ENCODE measurements at regions not wholly inside any gene's neighbourhood (a gene's known extent, or its start where the extent isn't known, plus 50 kb on each side); places are given as distances from the start of the nearest gene placed in this dataset.

- WGBS (ENCODE audit: low lambda C conversion rate): 24% methylated on average over 3 of the region's 3 CpGs
- POLR2A ChIA-PET: no interaction called here
These were observed 274.4 kb downstream of the HTR7 start for GRCh38 chr10:90583416-90583815.

More at GRCh38 chr10:90583416-90583815, 274.4 kb downstream of the HTR7 start:
- Histone ChIP-seq H3K27ac (ENCODE audit: extremely low read length, insufficient read depth, low read length) (no peak overlapping the region), H3K27me3 (ENCODE audit: control insufficient read depth in 1 of 2, insufficient read depth in 2 of 2, low read length in 2 of 2) (no peaks in the 10 kb centered on the region), H3K9me3 (ENCODE audit: low read length) (no peaks in the 10 kb centered on the region), H4K20me1 (ENCODE audit: insufficient read depth, low read length) (no peaks in the 10 kb centered on the region), H3K4me1 (ENCODE audit: insufficient read depth, low read length) (no peaks in the 10 kb centered on the region), H3K9ac (ENCODE audit: insufficient read depth, low read depth, low read length) (no peak overlapping the region), H2AFZ (ENCODE audit: low read length) (no peak overlapping the region), H3K36me3 (replicated peaks in 1 of 2; ENCODE audit: control insufficient read depth in 1 of 2, insufficient read depth in 2 of 2, low read length in 2 of 2) (no peaks in the 10 kb centered on the region), H3K4me2 (ENCODE audit: low read depth, low read length) (no peak overlapping the region), H3K79me2 (ENCODE audit: insufficient read depth, low read length) (no peaks in the 10 kb centered on the region), H3K4me3 (replicated peaks in 1 of 3; ENCODE audit: insufficient read depth in 1 of 3, low read depth in 2 of 3, low read length in 3 of 3) (no peak overlapping the region)
- BruUV-seq (replicated peaks): no TSS peak
- in situ Hi-C loops (cut with HindIII; ENCODE audit: extremely low pct_ligation_motif_present, low pct_unique_long_range_greater_than_20kb) (no loop called here), intact Hi-C loops (cut with micrococcal nuclease; ENCODE audit: unreplicated experiment) (no loop called here)
- CTCF ChIA-PET (ENCODE audit: low intra/inter-chr PET ratio, low total read pairs): no interaction called here
- no peak for DNase-seq (ENCODE audit: low spot score)
- ATAC-seq: no peak
- FAIRE-seq: no peak
- TF ChIP-seq ZNF556 (CRISPR knock-in tag; IDR thresholded peaks at IDR 0.05; ENCODE audit: borderline replicate concordance): no peak
- TF ChIP-seq MED8 (CRISPR knock-in tag; IDR thresholded peaks at IDR 0.05; ENCODE audit: insufficient replicate concordance): no peak
- TF ChIP-seq ZFAT (CRISPR knock-in tag; conservative IDR thresholded peaks at IDR 0.05): no peak
- TF ChIP-seq ZNF670 (CRISPR knock-in tag; IDR thresholded peaks at IDR 0.05; ENCODE audit: borderline replicate concordance): no peak
- no peak for TF ChIP-seq ZBTB20 (CRISPR knock-in tag; IDR thresholded peaks at IDR 0.05; ENCODE audit: borderline replicate concordance, low read depth)
- TF ChIP-seq, protein P1, sequence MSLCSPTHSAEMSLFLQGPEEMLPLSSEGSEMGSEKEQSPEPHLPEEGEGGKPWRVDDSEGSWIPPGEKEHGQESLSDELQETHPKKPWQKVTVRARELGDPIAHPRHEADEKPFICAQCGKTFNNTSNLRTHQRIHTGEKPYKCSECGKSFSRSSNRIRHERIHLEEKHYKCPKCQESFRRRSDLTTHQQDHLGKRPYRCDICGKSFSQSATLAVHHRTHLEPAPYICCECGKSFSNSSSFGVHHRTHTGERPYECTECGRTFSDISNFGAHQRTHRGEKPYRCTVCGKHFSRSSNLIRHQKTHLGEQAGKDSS (CRISPR knock-in tag; IDR thresholded peaks at IDR 0.05; ENCODE audit: borderline replicate concordance, low read depth): no peak
- TF ChIP-seq MAFF (IDR thresholded peaks at IDR 0.05; ENCODE audit: low read depth, low read length): no peak
- TF ChIP-seq ZNF710 (CRISPR knock-in tag; IDR thresholded peaks at IDR 0.05; ENCODE audit: borderline replicate concordance): no peak
- TF ChIP-seq ZNF766 (CRISPR knock-in tag; IDR thresholded peaks at IDR 0.05; ENCODE audit: borderline replicate concordance): no peak
- TF ChIP-seq HIVEP1 (CRISPR knock-in tag; IDR thresholded peaks at IDR 0.05): no peak

Data from HepG2 (cell line).